ENCODE measurements at regions not wholly inside any gene's neighbourhood (a gene's known extent, or its start where the extent isn't known, plus 50 kb on each side); places are given as distances from the start of the nearest gene placed in this dataset.

DNA sequence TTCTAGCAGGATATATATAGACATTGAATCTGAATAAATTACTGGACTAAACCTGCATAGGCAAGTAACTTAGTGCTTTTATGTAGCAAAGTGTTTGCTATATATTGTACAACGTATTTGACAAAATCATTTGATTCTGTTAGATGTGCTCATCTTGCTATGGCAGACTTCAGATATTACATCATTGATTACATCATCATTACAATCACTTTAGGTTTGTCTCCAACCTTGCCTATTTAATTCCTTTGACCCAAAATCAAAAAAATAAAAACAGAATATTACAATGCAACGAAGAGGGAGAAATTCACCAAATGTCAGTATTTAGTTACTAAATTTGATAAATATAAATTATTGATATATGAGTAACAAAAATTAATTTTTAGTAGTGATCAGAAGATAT, 155.7 kb upstream of the STEAP1 start:
- TF ChIP-seq, protein P1, sequence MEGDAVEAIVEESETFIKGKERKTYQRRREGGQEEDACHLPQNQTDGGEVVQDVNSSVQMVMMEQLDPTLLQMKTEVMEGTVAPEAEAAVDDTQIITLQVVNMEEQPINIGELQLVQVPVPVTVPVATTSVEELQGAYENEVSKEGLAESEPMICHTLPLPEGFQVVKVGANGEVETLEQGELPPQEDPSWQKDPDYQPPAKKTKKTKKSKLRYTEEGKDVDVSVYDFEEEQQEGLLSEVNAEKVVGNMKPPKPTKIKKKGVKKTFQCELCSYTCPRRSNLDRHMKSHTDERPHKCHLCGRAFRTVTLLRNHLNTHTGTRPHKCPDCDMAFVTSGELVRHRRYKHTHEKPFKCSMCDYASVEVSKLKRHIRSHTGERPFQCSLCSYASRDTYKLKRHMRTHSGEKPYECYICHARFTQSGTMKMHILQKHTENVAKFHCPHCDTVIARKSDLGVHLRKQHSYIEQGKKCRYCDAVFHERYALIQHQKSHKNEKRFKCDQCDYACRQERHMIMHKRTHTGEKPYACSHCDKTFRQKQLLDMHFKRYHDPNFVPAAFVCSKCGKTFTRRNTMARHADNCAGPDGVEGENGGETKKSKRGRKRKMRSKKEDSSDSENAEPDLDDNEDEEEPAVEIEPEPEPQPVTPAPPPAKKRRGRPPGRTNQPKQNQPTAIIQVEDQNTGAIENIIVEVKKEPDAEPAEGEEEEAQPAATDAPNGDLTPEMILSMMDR (IDR thresholded peaks at IDR 0.05) = no peak
- H3K4me1 ChIP-seq = no peaks in the 10 kb centered on the region
- no peaks in the 10 kb centered on the region for H3K36me3 ChIP-seq
- intact Hi-C loops (cut with DNase I) = no loop called here
- no peak overlapping the region for H3K27ac ChIP-seq
- H3K27me3 ChIP-seq = no peaks in the 10 kb centered on the region
- no peak for DNase-seq (ENCODE audit: low spot score in 2 of 2)
- H3K4me3 ChIP-seq = no peak overlapping the region
- no peaks in the 10 kb centered on the region for H3K9me3 ChIP-seq

- no peaks in the 10 kb centered on the region for H3K4me1 ChIP-seq
- no peaks in the 10 kb centered on the region for H3K27me3 ChIP-seq
- DNase-seq (ENCODE audit: low spot score in 2 of 2) = no peak
- H3K27ac ChIP-seq = no peak overlapping the region
- H3K36me3 ChIP-seq = no peaks in the 10 kb centered on the region
- intact Hi-C loops (cut with DNase I) = no loop called here
- no peaks in the 10 kb centered on the region for H3K9me3 ChIP-seq
- no peak overlapping the region for H3K4me3 ChIP-seq
- TF ChIP-seq, protein P1 (IDR thresholded peaks at IDR 0.05) = no peak
Measured at GRCh38 chr7:90005836-90006235, 148.4 kb upstream of the STEAP1 start.

GRCh38 chr7:90007001-90007654, 147.1 kb upstream of the STEAP1 start:
- no peak overlapping the region for H3K27ac ChIP-seq
- H3K9me3 ChIP-seq = no peaks in the 10 kb centered on the region
- no peak overlapping the region for H3K4me3 ChIP-seq
- no peaks in the 10 kb centered on the region for H3K36me3 ChIP-seq
- intact Hi-C loops (cut with DNase I) = no loop called here
- TF ChIP-seq, protein P1 (IDR thresholded peaks at IDR 0.05) = no peak
- no peak for DNase-seq (ENCODE audit: low spot score in 2 of 2)
- H3K4me1 ChIP-seq = no peaks in the 10 kb centered on the region
- no peaks in the 10 kb centered on the region for H3K27me3 ChIP-seq

DNA sequence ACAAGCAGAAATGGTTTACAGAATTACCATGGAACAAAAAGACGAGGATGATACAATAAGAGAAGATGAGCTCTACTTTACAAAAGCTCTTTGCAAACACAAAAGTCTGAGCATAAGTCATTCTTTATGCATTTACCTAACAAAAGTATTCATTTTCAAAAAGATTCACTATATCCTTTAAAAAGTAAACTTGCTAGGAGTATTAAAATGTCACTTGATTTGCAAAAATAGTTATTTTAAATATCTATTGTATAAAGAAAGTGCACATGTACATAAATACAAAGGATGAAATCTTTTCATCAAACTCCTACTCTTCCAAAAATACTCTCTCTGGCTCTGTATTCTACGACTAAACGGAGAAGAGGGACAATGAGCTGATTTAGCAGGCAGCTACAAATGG, 146.4 kb upstream of the STEAP1 start:
- no peak for DNase-seq (ENCODE audit: low spot score in 2 of 2)
- Histone ChIP-seq H3K4me3 (no peak overlapping the region), H3K27me3 (no peaks in the 10 kb centered on the region), H3K27ac (no peak overlapping the region), H3K9me3 (no peaks in the 10 kb centered on the region), H3K4me1 (no peaks in the 10 kb centered on the region), H3K36me3 (no peaks in the 10 kb centered on the region)
- intact Hi-C loops (cut with DNase I) = no loop called here
- TF ChIP-seq, protein P1 (IDR thresholded peaks at IDR 0.05) = no peak

- TF ChIP-seq, protein P1 (IDR thresholded peaks at IDR 0.05) = no peak
- no peak overlapping the region for H3K4me3 ChIP-seq
- no peaks in the 10 kb centered on the region for H3K9me3 ChIP-seq
- intact Hi-C loops (cut with DNase I) = no loop called here
- H3K27me3 ChIP-seq = no peaks in the 10 kb centered on the region
- H3K27ac ChIP-seq = no peak overlapping the region
- DNase-seq (ENCODE audit: low spot score in 2 of 2) = no peak
- H3K4me1 ChIP-seq = no peaks in the 10 kb centered on the region
- H3K36me3 ChIP-seq = no peaks in the 10 kb centered on the region
Measured at GRCh38 chr7:90022213-90022612, 132.1 kb upstream of the STEAP1 start.

DNA sequence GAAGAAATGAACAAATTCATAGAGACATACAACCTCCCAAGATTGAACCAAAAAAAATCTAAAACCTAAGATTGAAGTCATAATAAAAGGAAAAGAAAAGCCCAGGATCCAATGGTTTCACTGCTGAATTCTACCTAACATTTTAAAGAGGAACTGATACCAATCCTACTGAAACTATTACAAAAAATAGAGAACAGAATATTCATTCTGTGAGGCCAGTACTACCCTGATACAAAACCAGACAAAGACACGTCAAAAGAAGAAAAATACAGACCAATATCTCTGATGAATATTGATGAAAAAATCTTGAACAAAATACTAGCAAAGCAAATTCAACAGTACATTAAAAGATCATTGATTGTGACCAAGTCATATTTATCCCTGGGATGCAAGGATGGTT, 128.5 kb upstream of the STEAP1 start:
- intact Hi-C loops (cut with DNase I) = no loop called here
- Histone ChIP-seq H3K27me3 (no peaks in the 10 kb centered on the region), H3K4me3 (no peak overlapping the region), H3K9me3 (no peaks in the 10 kb centered on the region), H3K4me1 (no peaks in the 10 kb centered on the region), H3K36me3 (no peaks in the 10 kb centered on the region), H3K27ac (no peak overlapping the region)
- DNase-seq (ENCODE audit: low spot score in 2 of 2) = no peak
- TF ChIP-seq, protein P1 (IDR thresholded peaks at IDR 0.05) = no peak

Data from ascending aorta (tissue), 2 donors.